HL-60 (cell line): ENCODE measurements at regions not wholly inside any gene's neighbourhood (a gene's known extent, or its start where the extent isn't known, plus 50 kb on each side); places are given as distances from the start of the nearest gene placed in this dataset.

Source experiments
- DNase-seq, 2 experiments: peaks; one replicate each; pipeline ENCODE4 v3.0.0-alpha.2; 2010 to 2020; ENCODE audit warnings: low read depth in 1 of 2, low spot score in 1 of 2
- H3K27ac ChIP-seq: fragments of 250-450 bp; sonication (Bioruptor Pico); replicated peaks from 2 replicates; pipeline ENCODE4 v1.5.1; 2020; ENCODE audit warnings: mild to moderate bottlenecking, moderate library complexity
- H3K27me3 ChIP-seq: fragments of 250-450 bp; sonication (Bioruptor Pico); 2 replicates; pipeline ENCODE4 v1.5.1; 2021; ENCODE audit warnings: mild to moderate bottlenecking, moderate library complexity; ENCODE audit not compliant: insufficient read depth, poor library complexity, severe bottlenecking
- H3K4me3 ChIP-seq: replicated peaks from 2 replicates; pipeline ENCODE4 v1.5.1; 2011; ENCODE audit warnings: mild to moderate bottlenecking, control low read depth, low read length; ENCODE audit not compliant: insufficient read depth
- CTCF ChIP-seq: IDR thresholded peaks from one replicate; pipeline ENCODE4 v1.5.1; 2011; ENCODE audit warnings: low read length, control low read depth, inconsistent platforms; ENCODE audit not compliant: insufficient read depth
- GABPA ChIP-seq: IDR thresholded peaks from 2 replicates; pipeline ENCODE4 v1.6.1; 2012; ENCODE audit warnings: low read depth
- POLR2AphosphoS5 ChIP-seq: IDR thresholded peaks from 2 replicates; pipeline ENCODE4 v1.6.1; 2012; ENCODE audit warnings: low read depth
- REST ChIP-seq: IDR thresholded peaks from 2 replicates; pipeline ENCODE4 v1.6.1; 2012; ENCODE audit warnings: low read depth; ENCODE audit not compliant: insufficient replicate concordance
- SPI1 ChIP-seq: IDR thresholded peaks from 2 replicates; pipeline ENCODE4 v1.6.1; 2012; ENCODE audit warnings: low read depth, mild to moderate bottlenecking, borderline replicate concordance

- Histone ChIP-seq H3K4me3 (no peak overlapping the region), H3K27me3 (no peaks in the 10 kb centered on the region), H3K27ac (no peak overlapping the region)
- TF ChIP-seq CTCF = no peak
- TF ChIP-seq POLR2AphosphoS5 = no peak
- no peak for DNase-seq
Observed at GRCh38 chr6:168793649-168794048, 352.7 kb downstream of the SMOC2 start.

GRCh38 chr6:168791917-168792316 lies 350.9 kb downstream of the SMOC2 start:
- TF ChIP-seq GABPA = no peak
- TF ChIP-seq CTCF = no peak
- TF ChIP-seq SPI1 = no peak
- TF ChIP-seq POLR2AphosphoS5 = no peak
- no peak for TF ChIP-seq REST
- no peak overlapping the region for H3K27ac ChIP-seq
- H3K4me3 ChIP-seq = no peak overlapping the region
- no peaks in the 10 kb centered on the region for H3K27me3 ChIP-seq
- DNase-seq = no peak

GRCh38 chr6:168789699-168790098 lies 348.7 kb downstream of the SMOC2 start:
- Histone ChIP-seq H3K27me3 (no peaks in the 10 kb centered on the region), H3K4me3 (no peak overlapping the region), H3K27ac (no peak overlapping the region)
- TF ChIP-seq GABPA (no peak), POLR2AphosphoS5 (no peak), SPI1 (no peak), CTCF (no peak)
- DNase-seq = no peak

DNA sequence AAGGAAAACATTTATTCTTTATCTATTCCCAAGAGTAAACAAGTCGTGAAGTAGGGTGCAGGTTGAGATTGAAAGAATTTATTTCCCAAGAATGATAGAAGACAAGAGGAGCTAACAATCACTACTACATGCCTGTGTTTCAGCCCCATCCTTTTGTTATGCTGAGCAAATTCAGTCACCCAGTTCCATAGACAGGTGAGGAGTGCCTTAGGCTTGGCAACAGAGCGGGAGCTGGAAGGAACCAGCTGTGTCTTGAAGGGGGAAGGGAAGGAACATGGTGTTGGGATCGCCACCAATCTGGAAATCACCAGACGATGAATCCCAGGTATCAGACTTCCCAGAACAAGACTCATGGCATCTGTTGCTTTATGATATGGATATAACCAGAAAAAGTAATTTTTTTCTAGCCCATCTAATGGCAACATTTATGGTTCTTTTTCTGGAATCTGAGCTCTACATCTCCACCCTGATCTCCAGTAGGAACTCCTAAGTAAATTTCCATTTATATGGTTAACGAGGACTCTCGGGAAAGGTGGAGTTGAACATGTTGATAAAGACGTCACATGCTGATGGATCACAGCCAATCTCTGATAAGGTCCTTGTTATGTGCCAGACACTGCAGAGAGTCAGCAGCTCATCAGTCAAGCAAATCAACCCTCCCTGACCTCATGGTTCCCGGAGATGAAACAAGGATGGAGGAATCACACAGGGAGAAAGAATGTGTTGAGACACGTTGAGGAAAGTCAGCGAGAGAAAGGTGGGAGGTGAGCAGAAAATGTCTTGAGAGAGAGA lies 344.9 kb downstream of the SMOC2 start:
- H3K27ac ChIP-seq = no peak overlapping the region
- DNase-seq = no peak
- no peak overlapping the region for H3K4me3 ChIP-seq
- no peaks in the 10 kb centered on the region for H3K27me3 ChIP-seq
- TF ChIP-seq CTCF (no peak), REST (no peak), GABPA (no peak), POLR2AphosphoS5 (no peak), SPI1 (no peak)
